ENCODE measurements at regions not wholly inside any gene's neighbourhood (a gene's known extent, or its start where the extent isn't known, plus 50 kb on each side); places are given as distances from the start of the nearest gene placed in this dataset.

- TF ChIP-seq CTCF (IDR thresholded peaks at IDR 0.05) (no peak), POLR2A (IDR thresholded peaks at IDR 0.05) (no peak), POLR2AphosphoS5 (IDR thresholded peaks at IDR 0.05) (no peak)
Observed at GRCh38 chr9:90287567-90288274, 354.9 kb downstream of the DIRAS2 start.

All from gastroesophageal sphincter (tissue), 3 donors.